ENCODE measurements at regions not wholly inside any gene's neighbourhood (a gene's known extent, or its start where the extent isn't known, plus 50 kb on each side); places are given as distances from the start of the nearest gene placed in this dataset.

- Mint-ChIP-seq H3K27me3 (no peaks in the 10 kb centered on the region), H3K9me3 (no peaks in the 10 kb centered on the region), H3K4me3 (no peak overlapping the region), H3K27ac (no peak overlapping the region), H3K4me1 (peaks cover 2% of the 10 kb centered on the region), H3K36me3 (ENCODE audit: low read depth) (no peaks in the 10 kb centered on the region)
- ATAC-seq, result no peak
- no peak for DNase-seq
These were observed 343.5 kb downstream of the RFPL4B start for GRCh38 chr6:112690497-112691202.

GRCh38 chr6:112691289-112691688, 344.2 kb downstream of the RFPL4B start:
- no peak for DNase-seq
- H3K27ac Mint-ChIP-seq, result no peak overlapping the region
- H3K4me3 Mint-ChIP-seq, result no peak overlapping the region
- H3K4me1 Mint-ChIP-seq, result peaks cover 2% of the 10 kb centered on the region
- no peak for ATAC-seq
- no peaks in the 10 kb centered on the region for H3K9me3 Mint-ChIP-seq
- no peaks in the 10 kb centered on the region for H3K27me3 Mint-ChIP-seq
- no peaks in the 10 kb centered on the region for H3K36me3 Mint-ChIP-seq (ENCODE audit: low read depth)

GRCh38 chr6:112695001-112695400, 347.9 kb downstream of the RFPL4B start:
- DNase-seq (no peak), ATAC-seq (no peak)
- no peaks in the 10 kb centered on the region for H3K4me1 Mint-ChIP-seq
- no peak overlapping the region for H3K27ac Mint-ChIP-seq
- no peaks in the 10 kb centered on the region for H3K9me3 Mint-ChIP-seq
- H3K27me3 Mint-ChIP-seq, result no peaks in the 10 kb centered on the region
- no peak overlapping the region for H3K4me3 Mint-ChIP-seq
- H3K36me3 Mint-ChIP-seq (ENCODE audit: low read depth), result no peaks in the 10 kb centered on the region

GRCh38 chr6:112697265-112697664, 350.1 kb downstream of the RFPL4B start:
- no peak for DNase-seq

GRCh38 chr6:112701201-112701600, 354.1 kb downstream of the RFPL4B start:
- Mint-ChIP-seq H3K4me1 (no peaks in the 10 kb centered on the region), H3K9me3 (no peaks in the 10 kb centered on the region), H3K4me3 (no peak overlapping the region), H3K27ac (no peak overlapping the region), H3K27me3 (no peaks in the 10 kb centered on the region), H3K36me3 (ENCODE audit: low read depth) (no peaks in the 10 kb centered on the region)
- DNase-seq (no peak), ATAC-seq (no peak)

More at GRCh38 chr6:112697265-112697664, 350.1 kb downstream of the RFPL4B start:
- no peak for ATAC-seq
- no peak overlapping the region for H3K27ac Mint-ChIP-seq
- no peaks in the 10 kb centered on the region for H3K4me1 Mint-ChIP-seq
- no peaks in the 10 kb centered on the region for H3K36me3 Mint-ChIP-seq (ENCODE audit: low read depth)
- H3K9me3 Mint-ChIP-seq, result no peaks in the 10 kb centered on the region
- H3K4me3 Mint-ChIP-seq, result no peak overlapping the region
- H3K27me3 Mint-ChIP-seq, result no peaks in the 10 kb centered on the region

GRCh38 chr6:112710710-112711109, 363.6 kb downstream of the RFPL4B start:
- H3K27me3 Mint-ChIP-seq, result no peaks in the 10 kb centered on the region
- DNase-seq (no peak), ATAC-seq (no peak)
- peaks cover 3% of the 10 kb centered on the region for H3K9me3 Mint-ChIP-seq
- no peaks in the 10 kb centered on the region for H3K36me3 Mint-ChIP-seq (ENCODE audit: low read depth)
- H3K4me1 Mint-ChIP-seq, result no peaks in the 10 kb centered on the region
- H3K4me3 Mint-ChIP-seq, result no peak overlapping the region
- H3K27ac Mint-ChIP-seq, result no peak overlapping the region

GRCh38 chr6:112713402-112713801, 366.3 kb downstream of the RFPL4B start:
- no peaks in the 10 kb centered on the region for H3K4me1 Mint-ChIP-seq
- DNase-seq (no peak), ATAC-seq (no peak)
- no peaks in the 10 kb centered on the region for H3K27me3 Mint-ChIP-seq
- H3K27ac Mint-ChIP-seq, result no peak overlapping the region
- no peak overlapping the region for H3K4me3 Mint-ChIP-seq
- no peaks in the 10 kb centered on the region for H3K36me3 Mint-ChIP-seq (ENCODE audit: low read depth)
- peaks cover 3% of the 10 kb centered on the region for H3K9me3 Mint-ChIP-seq

- Mint-ChIP-seq H3K27ac (no peak overlapping the region), H3K36me3 (ENCODE audit: low read depth) (no peaks in the 10 kb centered on the region), H3K4me3 (no peak overlapping the region), H3K9me3 (no peaks in the 10 kb centered on the region), H3K4me1 (no peaks in the 10 kb centered on the region), H3K27me3 (no peaks in the 10 kb centered on the region)
- ATAC-seq (no peak), DNase-seq (no peak)
These were observed 370.3 kb downstream of the RFPL4B start for GRCh38 chr6:112717401-112717800.

GRCh38 chr6:112717856-112718255, 370.7 kb downstream of the RFPL4B start:
- no peaks in the 10 kb centered on the region for H3K9me3 Mint-ChIP-seq
- ATAC-seq (no peak), DNase-seq (no peak)
- no peaks in the 10 kb centered on the region for H3K4me1 Mint-ChIP-seq
- H3K27ac Mint-ChIP-seq, result no peak overlapping the region
- no peak overlapping the region for H3K4me3 Mint-ChIP-seq
- no peaks in the 10 kb centered on the region for H3K36me3 Mint-ChIP-seq (ENCODE audit: low read depth)
- no peaks in the 10 kb centered on the region for H3K27me3 Mint-ChIP-seq

- ATAC-seq (no peak), DNase-seq (no peak)
- Mint-ChIP-seq H3K9me3 (no peaks in the 10 kb centered on the region), H3K27me3 (no peaks in the 10 kb centered on the region), H3K27ac (no peak overlapping the region), H3K4me1 (no peaks in the 10 kb centered on the region), H3K4me3 (no peak overlapping the region), H3K36me3 (ENCODE audit: low read depth) (no peaks in the 10 kb centered on the region)
These were observed 378.5 kb downstream of the RFPL4B start for GRCh38 chr6:112725541-112726085.

- Mint-ChIP-seq H3K27me3 (no peaks in the 10 kb centered on the region), H3K4me3 (no peak overlapping the region), H3K36me3 (ENCODE audit: low read depth) (no peaks in the 10 kb centered on the region), H3K27ac (no peak overlapping the region), H3K4me1 (no peaks in the 10 kb centered on the region), H3K9me3 (peaks cover 5% of the 10 kb centered on the region)
- DNase-seq (no peak), ATAC-seq (no peak)
These were observed 388.0 kb downstream of the RFPL4B start for GRCh38 chr6:112735129-112735528.

GRCh38 chr6:112739766-112740165, 392.6 kb downstream of the RFPL4B start:
- peaks cover 5% of the 10 kb centered on the region for H3K9me3 Mint-ChIP-seq
- no peaks in the 10 kb centered on the region for H3K4me1 Mint-ChIP-seq
- no peaks in the 10 kb centered on the region for H3K27me3 Mint-ChIP-seq
- H3K36me3 Mint-ChIP-seq (ENCODE audit: low read depth), result no peaks in the 10 kb centered on the region
- no peak overlapping the region for H3K4me3 Mint-ChIP-seq
- no peak for ATAC-seq
- DNase-seq, result no peak
- H3K27ac Mint-ChIP-seq, result no peak overlapping the region

GRCh38 chr6:112743323-112743722, 396.2 kb downstream of the RFPL4B start:
- ATAC-seq, result no peak
- H3K9me3 Mint-ChIP-seq, result no peaks in the 10 kb centered on the region

GRCh38 chr6:112744827-112745226, 397.7 kb downstream of the RFPL4B start:
- no peaks in the 10 kb centered on the region for H3K4me1 Mint-ChIP-seq
- H3K36me3 Mint-ChIP-seq (ENCODE audit: low read depth), result no peaks in the 10 kb centered on the region
- ATAC-seq (no peak), DNase-seq (no peak)
- no peaks in the 10 kb centered on the region for H3K27me3 Mint-ChIP-seq
- no peak overlapping the region for H3K4me3 Mint-ChIP-seq
- H3K9me3 Mint-ChIP-seq, result no peaks in the 10 kb centered on the region
- H3K27ac Mint-ChIP-seq, result no peak overlapping the region

More at GRCh38 chr6:112743323-112743722, 396.2 kb downstream of the RFPL4B start:
- DNase-seq, result no peak
- Mint-ChIP-seq H3K36me3 (ENCODE audit: low read depth) (no peaks in the 10 kb centered on the region), H3K4me3 (no peak overlapping the region), H3K27me3 (no peaks in the 10 kb centered on the region), H3K4me1 (no peaks in the 10 kb centered on the region), H3K27ac (no peak overlapping the region)

GRCh38 chr6:112745765-112746164, 398.6 kb downstream of the RFPL4B start:
- Mint-ChIP-seq H3K4me3 (no peak overlapping the region), H3K9me3 (no peaks in the 10 kb centered on the region), H3K4me1 (no peaks in the 10 kb centered on the region), H3K36me3 (ENCODE audit: low read depth) (no peaks in the 10 kb centered on the region), H3K27me3 (no peaks in the 10 kb centered on the region), H3K27ac (no peak overlapping the region)
- DNase-seq (no peak), ATAC-seq (no peak)
